ENCODE measurements at regions not wholly inside any gene's neighbourhood (a gene's known extent, or its start where the extent isn't known, plus 50 kb on each side); places are given as distances from the start of the nearest gene placed in this dataset.

DNA sequence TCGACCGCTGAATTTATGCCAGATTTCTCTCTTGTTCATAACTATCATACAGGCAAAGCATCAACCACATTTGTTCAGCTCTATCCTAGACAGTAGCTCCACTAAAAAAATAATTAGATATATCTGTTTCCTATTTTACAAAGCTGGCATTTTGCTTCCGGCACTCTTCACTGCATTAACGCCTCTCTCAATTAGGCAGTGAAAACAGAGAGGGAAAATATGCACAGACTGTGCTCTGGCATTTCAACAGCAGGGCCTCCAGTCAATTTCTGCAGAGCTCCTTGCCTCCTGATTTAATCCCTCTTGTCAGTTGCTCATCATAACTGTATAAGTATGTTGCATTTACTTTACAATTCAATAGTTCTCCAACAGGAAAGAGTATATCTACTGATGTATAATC is 666.9 kb upstream of the INTU start:
- Histone ChIP-seq H3K36me3 (ENCODE audit: control insufficient read depth, insufficient read depth, low read length) (no peaks in the 10 kb centered on the region), H3K4me1 (ENCODE audit: control insufficient read depth, extremely low read depth, insufficient read depth, low read length) (no peaks in the 10 kb centered on the region), H3K4me3 (replicated peaks in 1 of 4; ENCODE audit: control extremely low read depth in 1 of 4, insufficient read depth in 1 of 4, low read depth in 3 of 4, low read length in 4 of 4) (no peak overlapping the region), H2AFZ (ENCODE audit: low read length) (no peak overlapping the region), H3K27ac (ENCODE audit: insufficient read depth, low read length) (no peak overlapping the region), H3K27me3 (ENCODE audit: control insufficient read depth, insufficient read depth, low read length) (no peaks in the 10 kb centered on the region), H3K9me3 (ENCODE audit: control insufficient read depth, insufficient read depth, low read depth, low read length) (no peaks in the 10 kb centered on the region), H3K9ac (ENCODE audit: insufficient read depth, low read length) (no peak overlapping the region), H4K20me1 (ENCODE audit: control insufficient read depth, extremely low read depth, insufficient read depth, low read length) (no peaks in the 10 kb centered on the region), H3K4me2 (ENCODE audit: extremely low read depth, insufficient read depth, low read length) (no peak overlapping the region), H3K79me2 (ENCODE audit: control insufficient read depth, insufficient read depth, low read length) (no peaks in the 10 kb centered on the region)
- TF ChIP-seq, protein P1, sequence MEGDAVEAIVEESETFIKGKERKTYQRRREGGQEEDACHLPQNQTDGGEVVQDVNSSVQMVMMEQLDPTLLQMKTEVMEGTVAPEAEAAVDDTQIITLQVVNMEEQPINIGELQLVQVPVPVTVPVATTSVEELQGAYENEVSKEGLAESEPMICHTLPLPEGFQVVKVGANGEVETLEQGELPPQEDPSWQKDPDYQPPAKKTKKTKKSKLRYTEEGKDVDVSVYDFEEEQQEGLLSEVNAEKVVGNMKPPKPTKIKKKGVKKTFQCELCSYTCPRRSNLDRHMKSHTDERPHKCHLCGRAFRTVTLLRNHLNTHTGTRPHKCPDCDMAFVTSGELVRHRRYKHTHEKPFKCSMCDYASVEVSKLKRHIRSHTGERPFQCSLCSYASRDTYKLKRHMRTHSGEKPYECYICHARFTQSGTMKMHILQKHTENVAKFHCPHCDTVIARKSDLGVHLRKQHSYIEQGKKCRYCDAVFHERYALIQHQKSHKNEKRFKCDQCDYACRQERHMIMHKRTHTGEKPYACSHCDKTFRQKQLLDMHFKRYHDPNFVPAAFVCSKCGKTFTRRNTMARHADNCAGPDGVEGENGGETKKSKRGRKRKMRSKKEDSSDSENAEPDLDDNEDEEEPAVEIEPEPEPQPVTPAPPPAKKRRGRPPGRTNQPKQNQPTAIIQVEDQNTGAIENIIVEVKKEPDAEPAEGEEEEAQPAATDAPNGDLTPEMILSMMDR (conservative IDR thresholded peaks at IDR 0.05 in 1 of 2, IDR thresholded peaks at IDR 0.05 in 1 of 2; ENCODE audit: low read depth in 1 of 2, low read length in 2 of 2) = no peak
- TF ChIP-seq EZH2 (IDR thresholded peaks at IDR 0.05; ENCODE audit: low read length, missing control alignments) = no peak
- no peak for DNase-seq (ENCODE audit: low read depth in 2 of 2)

DNA sequence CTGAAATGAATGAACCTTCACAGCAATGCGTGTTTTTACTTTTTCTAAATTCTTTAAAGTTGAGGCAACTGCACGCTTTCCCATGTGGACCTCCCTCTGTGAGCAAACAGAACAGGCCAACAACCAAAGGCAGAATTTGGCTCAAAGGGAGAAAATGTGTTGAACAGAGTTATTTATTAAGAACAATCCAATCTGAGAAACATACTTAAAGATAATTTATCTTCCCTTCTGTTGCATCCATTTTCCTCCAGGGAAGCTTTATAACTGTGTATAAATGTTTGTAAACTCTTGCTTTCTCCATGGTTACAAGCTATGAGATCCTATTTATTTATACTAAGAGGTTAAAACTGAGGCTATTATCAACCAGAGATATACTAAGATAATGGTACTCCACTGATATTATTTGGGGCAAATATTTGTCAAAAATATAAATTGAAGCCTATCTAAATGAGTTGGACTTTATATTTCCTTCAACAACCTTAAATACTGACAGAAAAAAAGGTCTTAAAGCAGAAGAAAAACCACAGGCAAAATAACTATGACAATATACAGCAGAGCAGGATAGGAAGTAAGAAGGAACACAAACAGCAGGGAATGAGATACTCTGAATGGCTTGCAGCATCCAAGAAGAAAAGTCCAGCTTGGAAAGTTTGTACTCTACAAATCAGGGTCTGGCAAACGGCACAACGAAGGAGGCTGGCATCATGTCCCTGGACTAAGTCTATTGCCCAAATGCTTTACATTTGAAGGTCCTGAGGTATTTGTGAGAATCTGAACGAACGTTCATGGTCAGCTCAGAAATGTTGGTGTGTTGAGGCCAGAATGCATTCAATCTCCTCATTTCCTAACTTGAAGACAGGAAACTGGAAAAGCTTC is 663.2 kb upstream of the INTU start:
- Histone ChIP-seq H3K9ac (ENCODE audit: insufficient read depth, low read length) (no peak overlapping the region), H3K4me2 (ENCODE audit: extremely low read depth, insufficient read depth, low read length) (no peak overlapping the region), H4K20me1 (ENCODE audit: control insufficient read depth, extremely low read depth, insufficient read depth, low read length) (no peaks in the 10 kb centered on the region), H3K9me3 (ENCODE audit: control insufficient read depth, insufficient read depth, low read depth, low read length) (no peaks in the 10 kb centered on the region), H3K79me2 (ENCODE audit: control insufficient read depth, insufficient read depth, low read length) (no peaks in the 10 kb centered on the region), H3K4me1 (ENCODE audit: control insufficient read depth, extremely low read depth, insufficient read depth, low read length) (no peaks in the 10 kb centered on the region), H3K4me3 (replicated peaks in 1 of 4; ENCODE audit: control extremely low read depth in 1 of 4, insufficient read depth in 1 of 4, low read depth in 3 of 4, low read length in 4 of 4) (no peak overlapping the region), H3K27ac (ENCODE audit: insufficient read depth, low read length) (no peak overlapping the region), H2AFZ (ENCODE audit: low read length) (peak overlapping the region; percentile 87), H3K27me3 (ENCODE audit: control insufficient read depth, insufficient read depth, low read length) (no peaks in the 10 kb centered on the region), H3K36me3 (ENCODE audit: control insufficient read depth, insufficient read depth, low read length) (no peaks in the 10 kb centered on the region)
- TF ChIP-seq, protein P1 (conservative IDR thresholded peaks at IDR 0.05 in 1 of 2, IDR thresholded peaks at IDR 0.05 in 1 of 2; ENCODE audit: low read depth in 1 of 2, low read length in 2 of 2) = no peak
- TF ChIP-seq EZH2 (IDR thresholded peaks at IDR 0.05; ENCODE audit: low read length, missing control alignments) = no peak
- peak in 1 of 2 donors; percentile 3 for DNase-seq (ENCODE audit: low read depth in 2 of 2)

DNA sequence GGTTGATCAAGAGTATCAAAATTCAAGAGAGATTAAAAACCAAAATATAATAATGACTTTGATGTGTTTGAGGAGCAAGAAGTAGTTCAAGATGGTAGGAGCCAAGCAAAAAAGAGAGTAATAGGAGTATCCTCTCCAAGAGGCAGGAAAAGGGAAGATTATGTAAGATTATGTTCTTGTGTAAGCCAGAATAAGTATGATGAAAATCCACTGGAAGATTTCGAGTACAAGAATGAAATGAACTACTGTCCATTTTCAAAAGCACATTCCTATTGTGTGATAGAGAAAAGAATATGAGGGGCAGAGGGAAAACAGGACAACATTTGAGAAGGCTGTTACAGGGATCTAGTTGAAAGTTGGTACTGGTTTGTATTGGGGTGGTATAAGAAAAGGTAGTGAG is 659.6 kb upstream of the INTU start:
- Histone ChIP-seq H3K4me1 (ENCODE audit: control insufficient read depth, extremely low read depth, insufficient read depth, low read length) (no peaks in the 10 kb centered on the region), H3K79me2 (ENCODE audit: control insufficient read depth, insufficient read depth, low read length) (no peaks in the 10 kb centered on the region), H3K27me3 (ENCODE audit: control insufficient read depth, insufficient read depth, low read length) (no peaks in the 10 kb centered on the region), H3K9ac (ENCODE audit: insufficient read depth, low read length) (no peak overlapping the region), H4K20me1 (ENCODE audit: control insufficient read depth, extremely low read depth, insufficient read depth, low read length) (no peaks in the 10 kb centered on the region), H3K27ac (ENCODE audit: insufficient read depth, low read length) (no peak overlapping the region), H2AFZ (ENCODE audit: low read length) (no peak overlapping the region), H3K4me2 (ENCODE audit: extremely low read depth, insufficient read depth, low read length) (no peak overlapping the region), H3K9me3 (ENCODE audit: control insufficient read depth, insufficient read depth, low read depth, low read length) (no peaks in the 10 kb centered on the region), H3K36me3 (ENCODE audit: control insufficient read depth, insufficient read depth, low read length) (no peaks in the 10 kb centered on the region), H3K4me3 (replicated peaks in 1 of 4; ENCODE audit: control extremely low read depth in 1 of 4, insufficient read depth in 1 of 4, low read depth in 3 of 4, low read length in 4 of 4) (no peak overlapping the region)
- no peak for TF ChIP-seq EZH2 (IDR thresholded peaks at IDR 0.05; ENCODE audit: low read length, missing control alignments)
- TF ChIP-seq, protein P1 (conservative IDR thresholded peaks at IDR 0.05 in 1 of 2, IDR thresholded peaks at IDR 0.05 in 1 of 2; ENCODE audit: low read depth in 1 of 2, low read length in 2 of 2) = no peak
- peak in 1 of 2 donors; percentile 12 for DNase-seq (ENCODE audit: low read depth in 2 of 2)

All from fibroblast of lung (primary cell).